ENCODE measurements at regions not wholly inside any gene's neighbourhood (a gene's known extent, or its start where the extent isn't known, plus 50 kb on each side); places are given as distances from the start of the nearest gene placed in this dataset.

- TF ChIP-seq, protein P1, sequence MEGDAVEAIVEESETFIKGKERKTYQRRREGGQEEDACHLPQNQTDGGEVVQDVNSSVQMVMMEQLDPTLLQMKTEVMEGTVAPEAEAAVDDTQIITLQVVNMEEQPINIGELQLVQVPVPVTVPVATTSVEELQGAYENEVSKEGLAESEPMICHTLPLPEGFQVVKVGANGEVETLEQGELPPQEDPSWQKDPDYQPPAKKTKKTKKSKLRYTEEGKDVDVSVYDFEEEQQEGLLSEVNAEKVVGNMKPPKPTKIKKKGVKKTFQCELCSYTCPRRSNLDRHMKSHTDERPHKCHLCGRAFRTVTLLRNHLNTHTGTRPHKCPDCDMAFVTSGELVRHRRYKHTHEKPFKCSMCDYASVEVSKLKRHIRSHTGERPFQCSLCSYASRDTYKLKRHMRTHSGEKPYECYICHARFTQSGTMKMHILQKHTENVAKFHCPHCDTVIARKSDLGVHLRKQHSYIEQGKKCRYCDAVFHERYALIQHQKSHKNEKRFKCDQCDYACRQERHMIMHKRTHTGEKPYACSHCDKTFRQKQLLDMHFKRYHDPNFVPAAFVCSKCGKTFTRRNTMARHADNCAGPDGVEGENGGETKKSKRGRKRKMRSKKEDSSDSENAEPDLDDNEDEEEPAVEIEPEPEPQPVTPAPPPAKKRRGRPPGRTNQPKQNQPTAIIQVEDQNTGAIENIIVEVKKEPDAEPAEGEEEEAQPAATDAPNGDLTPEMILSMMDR (conservative IDR thresholded peaks at IDR 0.05; ENCODE audit: low read depth, low read length) = no peak
- TF ChIP-seq POLR2A (IDR thresholded peaks at IDR 0.05; ENCODE audit: low read depth, low read length) (no peak), ELK1 (IDR thresholded peaks at IDR 0.05; ENCODE audit: borderline replicate concordance, low read depth, low read length) (no peak), RFX5 (IDR thresholded peaks at IDR 0.05; ENCODE audit: low read depth, low read length) (no peak), SMC3 (IDR thresholded peaks at IDR 0.05; ENCODE audit: low read depth, low read length) (no peak), USF2 (IDR thresholded peaks at IDR 0.05; ENCODE audit: low read depth, low read length) (no peak), MAFK (IDR thresholded peaks at IDR 0.05; ENCODE audit: low read depth, low read length) (no peak), RCOR1 (IDR thresholded peaks at IDR 0.05; ENCODE audit: insufficient replicate concordance, low read length) (no peak), FOS (IDR thresholded peaks at IDR 0.05; ENCODE audit: low read depth, low read length) (no peak)
Observed at GRCh38 chr11:81986556-81987161, 747.0 kb downstream of the FAM181B start.
